GM10266 (cell line): ENCODE measurements at regions not wholly inside any gene's neighbourhood (a gene's known extent, or its start where the extent isn't known, plus 50 kb on each side); places are given as distances from the start of the nearest gene placed in this dataset.

Experiments
- DNase-seq: peaks from one replicate; pipeline ENCODE4 v3.0.0; 2012; ENCODE audit errors: extremely low spot score
- CTCF ChIP-seq: IDR thresholded peaks from 2 replicates; pipeline ENCODE4 v1.5.1; 2012; ENCODE audit warnings: mild to moderate bottlenecking, low read depth; ENCODE audit not compliant: control insufficient read depth, insufficient read depth; ENCODE audit errors: missing control alignments

DNA sequence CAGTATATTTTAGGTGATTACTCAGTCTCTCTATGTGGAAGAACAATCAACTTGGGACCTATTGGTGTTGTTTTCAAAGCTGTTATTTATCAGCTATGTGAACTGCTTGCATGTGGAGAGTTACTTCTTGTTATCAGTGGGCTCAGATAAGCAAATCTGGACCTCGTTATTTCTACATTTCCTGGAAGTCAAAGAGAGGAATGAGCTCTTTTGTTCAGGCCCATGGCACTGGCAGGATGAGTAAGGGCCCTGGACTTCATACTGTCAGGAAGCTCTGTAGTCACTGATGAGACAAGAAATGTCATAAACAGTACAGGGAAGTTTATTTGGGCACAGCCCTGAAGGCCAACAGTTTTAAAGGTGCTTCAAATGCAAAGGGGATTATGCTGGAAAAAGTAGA is 760.6 kb upstream of the EPHA5 start:
- TF ChIP-seq CTCF = no peak
- DNase-seq = no peak

GRCh38 chr4:66429276-66429675 is 759.0 kb upstream of the EPHA5 start:
- no peak for TF ChIP-seq CTCF
- no peak for DNase-seq

GRCh38 chr4:66416425-66416824 is 746.1 kb upstream of the EPHA5 start:
- DNase-seq = no peak

DNA sequence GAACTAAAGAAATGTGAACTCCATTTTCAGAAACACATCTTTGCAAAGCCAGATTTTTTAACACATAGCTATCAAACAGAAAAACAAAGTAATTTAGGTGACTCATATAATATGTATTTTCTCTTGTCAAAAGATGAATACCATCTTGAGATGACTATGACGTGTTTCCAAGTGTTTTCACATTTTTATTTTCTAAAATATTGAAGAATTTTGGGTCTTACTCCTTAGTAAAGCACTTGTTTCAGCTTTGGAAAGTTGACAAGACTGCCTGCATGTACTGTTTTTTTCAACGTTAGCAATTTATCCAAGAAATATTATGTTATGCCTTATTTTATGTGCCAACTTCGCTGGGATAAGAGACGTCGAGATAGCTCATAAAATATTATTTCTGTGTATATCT is 733.9 kb upstream of the EPHA5 start:
- no peak for TF ChIP-seq CTCF
- no peak for DNase-seq

More at GRCh38 chr4:66416425-66416824, 746.1 kb upstream of the EPHA5 start:
- TF ChIP-seq CTCF = no peak

DNA sequence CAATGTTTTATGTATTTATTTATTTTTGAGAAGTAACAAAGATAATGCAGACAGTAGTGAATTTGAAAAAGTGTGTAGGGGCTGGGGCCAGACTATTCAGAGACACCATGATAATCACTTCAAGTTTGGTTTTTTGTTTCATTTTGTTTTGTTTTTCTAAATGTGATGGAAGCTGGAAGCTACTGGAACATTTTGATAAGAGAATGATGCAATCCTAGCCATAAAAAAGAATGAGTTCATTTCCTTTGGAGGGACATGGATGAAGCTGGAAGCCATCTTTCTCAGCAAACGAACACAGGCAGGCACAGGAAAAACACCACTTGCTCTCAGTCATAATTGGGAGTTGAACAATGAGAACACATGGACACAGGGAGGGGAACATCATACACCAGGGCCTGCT is 706.6 kb upstream of the EPHA5 start:
- no peak for DNase-seq
- TF ChIP-seq CTCF = no peak

GRCh38 chr4:66376396-66376795 is 706.1 kb upstream of the EPHA5 start:
- no peak for DNase-seq
- TF ChIP-seq CTCF = no peak

GRCh38 chr4:66373268-66373667 is 703.0 kb upstream of the EPHA5 start:
- no peak for TF ChIP-seq CTCF
- no peak for DNase-seq
